Vagina (tissue), 2 donors: ENCODE measurements at regions not wholly inside any gene's neighbourhood (a gene's known extent, or its start where the extent isn't known, plus 50 kb on each side); places are given as distances from the start of the nearest gene placed in this dataset.

Source experiments
- CTCF ChIP-seq, 3 experiments: fragments of 450-650 bp in 2 of 3; fragments of 200-600 bp in 1 of 3; sonication (generic) in 1 of 3; IDR thresholded peaks; one replicate each; pipeline ENCODE4 v1.5.1; 2017 to 2019; ENCODE audit warnings: antibody characterized with exemption in 3 of 3, mild to moderate bottlenecking in 2 of 3, moderate library complexity in 2 of 3
- POLR2A ChIP-seq, 2 donors: fragments of 450-650 bp; IDR thresholded peaks; one replicate each; pipeline ENCODE4 v1.6.1; 2017; ENCODE audit warnings: antibody characterized with exemption in 2 of 2, mild to moderate bottlenecking in 2 of 2, moderate library complexity in 2 of 2
- POLR2AphosphoS5 ChIP-seq, 2 donors: sonication (generic); formaldehyde crosslinking; IDR thresholded peaks; one replicate each; pipeline ENCODE4 v1.9.0; 2017; ENCODE audit warnings: antibody characterized with exemption in 2 of 2, mild to moderate bottlenecking in 2 of 2, low read depth in 1 of 2; ENCODE audit not compliant: insufficient read depth in 1 of 2

GRCh38 chr15:96135166-96136093 lies 195.1 kb upstream of the NR2F2 start:
- TF ChIP-seq POLR2A (IDR thresholded peaks at IDR 0.05) (no peak), CTCF (IDR thresholded peaks at IDR 0.05) (no peak), POLR2AphosphoS5 (IDR thresholded peaks at IDR 0.05; ENCODE audit: insufficient read depth in 1 of 2, low read depth in 1 of 2) (no peak)
